ENCODE measurements at regions not wholly inside any gene's neighbourhood (a gene's known extent, or its start where the extent isn't known, plus 50 kb on each side); places are given as distances from the start of the nearest gene placed in this dataset.

GRCh38 chr2:200084036-200084435, 128.7 kb downstream of the MAIP1 start:
- Histone ChIP-seq H3K4me3 (ENCODE audit: low read depth, low read length, poor library complexity, severe bottlenecking) (no peak overlapping the region), H3K4me1 (ENCODE audit: insufficient read depth, low read length, poor library complexity, severe bottlenecking) (no peaks in the 10 kb centered on the region), H3K27ac (ENCODE audit: low read depth, low read length, poor library complexity, severe bottlenecking) (no peak overlapping the region), H2AFZ (ENCODE audit: low read length) (no peak overlapping the region), H3K79me2 (ENCODE audit: insufficient read depth, low read depth, low read length) (no peaks in the 10 kb centered on the region), H3K9me3 (ENCODE audit: low read length) (no peaks in the 10 kb centered on the region), H4K20me1 (ENCODE audit: insufficient read depth, low read length) (no peaks in the 10 kb centered on the region), H3K4me2 (ENCODE audit: low read length) (no peak overlapping the region), H3K9me2 (ENCODE audit: insufficient read depth, low read length) (no peaks in the 10 kb centered on the region; the same call in 1 of the 2 replicates), H3K36me3 (ENCODE audit: insufficient read depth, low read length) (no peaks in the 10 kb centered on the region)
- intact Hi-C loops (cut with micrococcal nuclease; ENCODE audit: unreplicated experiment), result no loop called here
- ChIA-PET CTCF (ENCODE audit: unreplicated experiment) (no interaction called here), POLR2A (no interaction called here)
- no TSS peak for BruUV-seq (replicated peaks)
- TF ChIP-seq EZH2phosphoT487 (IDR thresholded peaks at IDR 0.05; ENCODE audit: borderline replicate concordance, low read depth, low read length), result no peak
- no peak for TF ChIP-seq CTCF (conservative IDR thresholded peaks at IDR 0.05; ENCODE audit: low read length)
- DNase-seq (ENCODE audit: low spot score), result no peak

GRCh38 chr2:200086911-200087310, 131.5 kb downstream of the MAIP1 start:
- TF ChIP-seq EZH2phosphoT487 (IDR thresholded peaks at IDR 0.05; ENCODE audit: borderline replicate concordance, low read depth, low read length) (no peak), CTCF (conservative IDR thresholded peaks at IDR 0.05; ENCODE audit: low read length) (no peak)
- H3K9me2 ChIP-seq (ENCODE audit: insufficient read depth, low read length), result no peaks in the 10 kb centered on the region; the same call in 1 of the 2 replicates
- H3K79me2 ChIP-seq (ENCODE audit: insufficient read depth, low read depth, low read length), result no peaks in the 10 kb centered on the region
- ChIA-PET CTCF (ENCODE audit: unreplicated experiment) (no interaction called here), POLR2A (no interaction called here)
- no peaks in the 10 kb centered on the region for H4K20me1 ChIP-seq (ENCODE audit: insufficient read depth, low read length)
- H3K4me2 ChIP-seq (ENCODE audit: low read length), result no peak overlapping the region
- DNase-seq (ENCODE audit: low spot score), result no peak
- no peak overlapping the region for H3K27ac ChIP-seq (ENCODE audit: low read depth, low read length, poor library complexity, severe bottlenecking)
- no peaks in the 10 kb centered on the region for H3K4me1 ChIP-seq (ENCODE audit: insufficient read depth, low read length, poor library complexity, severe bottlenecking)
- H3K36me3 ChIP-seq (ENCODE audit: insufficient read depth, low read length), result no peaks in the 10 kb centered on the region
- H2AFZ ChIP-seq (ENCODE audit: low read length), result no peak overlapping the region
- no TSS peak for BruUV-seq (replicated peaks)
- H3K4me3 ChIP-seq (ENCODE audit: low read depth, low read length, poor library complexity, severe bottlenecking), result no peak overlapping the region
- H3K9me3 ChIP-seq (ENCODE audit: low read length), result no peaks in the 10 kb centered on the region
- intact Hi-C loops (cut with micrococcal nuclease; ENCODE audit: unreplicated experiment), result no loop called here

GRCh38 chr2:200087451-200087850, 132.1 kb downstream of the MAIP1 start:
- BruUV-seq (replicated peaks), result no TSS peak
- Histone ChIP-seq H3K4me1 (ENCODE audit: insufficient read depth, low read length, poor library complexity, severe bottlenecking) (no peaks in the 10 kb centered on the region), H3K79me2 (ENCODE audit: insufficient read depth, low read depth, low read length) (no peaks in the 10 kb centered on the region), H3K4me3 (ENCODE audit: low read depth, low read length, poor library complexity, severe bottlenecking) (no peak overlapping the region), H3K9me2 (ENCODE audit: insufficient read depth, low read length) (no peaks in the 10 kb centered on the region; the same call in 1 of the 2 replicates), H4K20me1 (ENCODE audit: insufficient read depth, low read length) (no peaks in the 10 kb centered on the region), H2AFZ (ENCODE audit: low read length) (no peak overlapping the region), H3K36me3 (ENCODE audit: insufficient read depth, low read length) (no peaks in the 10 kb centered on the region), H3K9me3 (ENCODE audit: low read length) (no peaks in the 10 kb centered on the region), H3K4me2 (ENCODE audit: low read length) (no peak overlapping the region), H3K27ac (ENCODE audit: low read depth, low read length, poor library complexity, severe bottlenecking) (no peak overlapping the region)
- intact Hi-C loops (cut with micrococcal nuclease; ENCODE audit: unreplicated experiment), result no loop called here
- CTCF ChIA-PET (ENCODE audit: unreplicated experiment), result no interaction called here
- POLR2A ChIA-PET, result no interaction called here
- TF ChIP-seq CTCF (conservative IDR thresholded peaks at IDR 0.05; ENCODE audit: low read length) (no peak), EZH2phosphoT487 (IDR thresholded peaks at IDR 0.05; ENCODE audit: borderline replicate concordance, low read depth, low read length) (no peak)
- DNase-seq (ENCODE audit: low spot score), result no peak

All from OCI-LY7 (cell line).